EL (cell line): ENCODE measurements at regions not wholly inside any gene's neighbourhood (a gene's known extent, or its start where the extent isn't known, plus 50 kb on each side); places are given as distances from the start of the nearest gene placed in this dataset.
A peak's percentile ranks its signal among the peaks of the same experiment; 100 is the strongest.

Source experiments
- DNase-seq: peaks from one replicate; pipeline ENCODE4 v3.0.0-alpha.2; 2016

DNA sequence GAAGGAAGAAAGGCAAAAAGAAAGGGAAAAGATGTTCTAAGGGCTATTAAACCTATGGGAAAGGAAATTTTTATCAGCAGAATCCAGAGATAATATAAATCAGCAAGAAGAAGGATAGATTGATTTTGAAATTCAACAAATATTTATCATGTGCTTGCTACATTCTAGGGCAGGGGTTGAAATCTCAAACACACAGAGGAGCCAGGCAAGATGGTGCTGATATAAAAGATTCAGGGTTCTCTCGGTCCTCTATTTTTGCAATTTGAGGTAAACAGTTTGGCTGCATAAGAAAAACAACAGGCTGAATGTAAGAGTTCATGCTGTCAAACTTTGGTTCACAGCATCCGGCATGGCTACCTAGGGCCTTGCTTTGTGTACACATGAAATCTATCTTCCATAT is 109.6 kb upstream of the BMP2 start:
- DNase-seq: no peak

GRCh38 chr20:6657111-6657510 is 110.4 kb upstream of the BMP2 start:
- no peak for DNase-seq

DNA sequence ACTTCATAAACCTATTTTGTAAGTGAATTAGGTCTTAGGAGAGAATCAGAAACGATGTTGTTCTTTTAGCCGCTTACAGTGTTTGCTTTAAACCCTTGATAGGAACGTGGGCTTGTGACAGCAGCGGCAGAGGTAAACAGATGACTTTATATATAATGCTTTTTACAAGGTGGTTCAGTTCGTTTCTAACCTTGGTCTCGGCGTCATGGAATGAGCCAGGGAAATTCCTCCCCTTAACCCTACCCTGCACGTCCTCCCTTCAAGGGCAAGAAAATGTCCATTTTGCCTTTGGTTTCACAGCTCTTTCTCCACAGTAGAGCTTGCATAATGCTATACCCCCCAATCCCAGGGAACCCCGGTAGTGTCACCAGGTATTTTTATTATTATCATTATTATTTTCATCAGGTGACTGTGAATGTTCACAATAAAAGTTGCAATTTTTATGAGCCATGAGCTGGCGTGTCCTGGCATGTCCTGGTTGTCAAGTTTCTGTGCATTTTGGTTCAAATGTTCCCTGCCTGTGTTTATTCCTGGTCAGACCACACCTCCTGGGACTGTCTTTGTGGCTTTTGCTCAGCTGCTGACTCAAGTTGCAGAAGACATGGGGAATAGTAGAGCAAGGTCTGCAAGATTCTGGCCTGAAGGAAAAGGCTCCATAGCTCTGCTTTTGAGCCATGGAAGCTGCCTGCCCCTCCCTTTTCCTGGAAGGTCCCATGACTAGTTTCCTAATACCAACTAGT is 112.8 kb upstream of the BMP2 start:
- DNase-seq: no peak

GRCh38 chr20:6651561-6651960 is 115.9 kb upstream of the BMP2 start:
- no peak for DNase-seq

GRCh38 chr20:6651016-6651415 is 116.5 kb upstream of the BMP2 start:
- peak; percentile 13 for DNase-seq

DNA sequence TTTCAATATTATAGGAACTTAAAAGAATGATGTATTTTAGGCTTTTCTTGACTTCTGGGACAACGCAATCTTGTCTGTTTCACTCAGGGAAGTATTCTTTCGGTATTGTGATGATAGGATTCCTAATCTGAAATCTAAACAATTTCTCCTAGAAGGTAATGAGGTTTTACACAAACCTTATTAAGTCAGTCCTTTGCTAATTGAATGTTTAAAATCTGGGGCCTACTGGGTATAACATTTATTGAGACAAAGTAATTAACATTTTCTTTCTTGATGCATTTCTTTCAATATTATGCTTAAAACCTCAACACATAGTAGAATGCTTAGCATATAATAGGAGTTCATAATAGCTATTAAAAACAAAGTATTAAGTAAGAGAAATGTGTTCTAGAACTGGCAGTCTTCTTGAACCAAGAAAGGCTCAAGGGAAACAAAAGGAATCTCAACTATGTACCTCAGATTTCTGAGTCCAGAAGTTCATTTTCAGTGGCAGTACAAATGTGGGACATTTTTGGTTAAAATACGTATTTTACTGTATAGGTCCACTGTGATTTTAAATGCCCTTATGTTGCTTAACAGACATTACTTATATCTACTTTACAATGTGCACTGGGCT is 121.4 kb upstream of the BMP2 start:
- DNase-seq: no peak

- no peak for DNase-seq
Measured at GRCh38 chr20:6644813-6645628, 122.5 kb upstream of the BMP2 start.

- DNase-seq: no peak
Measured at GRCh38 chr20:6641012-6641411, 126.5 kb upstream of the BMP2 start.

DNA sequence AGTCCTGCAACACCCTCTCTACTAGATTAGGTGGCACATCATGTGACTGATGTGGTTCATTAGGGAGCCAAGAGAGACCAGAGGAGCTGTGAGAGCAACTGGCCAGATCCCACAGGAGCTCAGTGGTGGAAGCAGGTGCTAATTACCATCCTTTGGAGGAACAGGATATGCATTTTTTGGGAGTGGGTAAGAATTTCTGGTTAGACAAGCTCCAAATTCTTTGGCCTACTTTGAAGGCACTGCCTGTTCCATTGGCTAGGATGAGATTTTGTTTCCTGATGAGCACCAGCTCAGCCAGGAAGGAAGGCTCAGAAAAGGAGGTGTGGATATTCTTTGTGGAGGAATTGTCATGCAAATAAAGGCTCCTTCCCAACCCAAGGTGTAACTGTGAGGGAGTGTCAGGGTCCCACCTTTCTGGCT is 130.3 kb upstream of the BMP2 start:
- DNase-seq: no peak

DNA sequence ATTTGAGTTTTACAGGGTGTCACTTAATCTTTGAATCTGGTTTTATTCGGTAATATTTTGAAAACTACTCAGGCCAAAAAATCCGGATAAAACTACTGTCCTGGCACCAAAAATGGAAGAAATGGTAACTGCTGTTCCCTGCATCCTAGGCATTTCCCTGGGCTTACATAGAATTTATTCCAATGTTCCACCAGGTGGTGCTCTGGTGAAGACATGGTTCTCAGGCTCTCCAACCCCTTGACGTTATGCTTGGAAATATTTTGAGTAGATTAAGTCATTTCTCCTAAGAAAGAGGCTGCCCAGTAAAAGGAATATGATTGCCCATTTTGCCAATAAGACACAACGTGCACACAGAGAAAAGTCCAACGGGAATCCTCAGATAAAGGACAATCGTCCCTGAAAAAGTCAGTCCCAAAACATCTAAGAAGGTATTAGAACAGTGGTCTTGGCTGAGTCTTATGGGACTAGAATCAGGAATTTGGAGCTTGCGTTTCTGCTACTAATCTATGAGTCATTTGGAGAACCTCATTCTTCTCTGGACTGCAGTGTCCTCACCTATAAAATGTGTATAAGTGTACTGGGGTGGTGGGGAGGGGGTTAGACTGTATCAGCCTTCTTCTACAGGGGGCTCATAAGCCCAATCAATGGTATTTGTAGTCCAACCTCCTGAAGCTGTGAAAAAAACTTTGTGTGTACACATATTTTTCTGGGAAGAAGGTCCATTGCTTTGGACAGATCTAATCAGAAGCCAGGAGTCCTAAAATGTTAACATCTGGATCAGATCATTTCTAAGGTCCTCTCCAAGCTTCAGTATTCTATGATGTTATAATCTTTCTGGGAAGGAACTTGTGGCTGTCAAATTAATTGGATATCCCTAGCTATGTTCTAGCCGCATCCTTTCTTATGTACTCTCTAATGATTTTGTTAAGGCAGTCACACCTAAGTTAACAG is 131.0 kb upstream of the BMP2 start:
- DNase-seq: peak; percentile 13

DNA sequence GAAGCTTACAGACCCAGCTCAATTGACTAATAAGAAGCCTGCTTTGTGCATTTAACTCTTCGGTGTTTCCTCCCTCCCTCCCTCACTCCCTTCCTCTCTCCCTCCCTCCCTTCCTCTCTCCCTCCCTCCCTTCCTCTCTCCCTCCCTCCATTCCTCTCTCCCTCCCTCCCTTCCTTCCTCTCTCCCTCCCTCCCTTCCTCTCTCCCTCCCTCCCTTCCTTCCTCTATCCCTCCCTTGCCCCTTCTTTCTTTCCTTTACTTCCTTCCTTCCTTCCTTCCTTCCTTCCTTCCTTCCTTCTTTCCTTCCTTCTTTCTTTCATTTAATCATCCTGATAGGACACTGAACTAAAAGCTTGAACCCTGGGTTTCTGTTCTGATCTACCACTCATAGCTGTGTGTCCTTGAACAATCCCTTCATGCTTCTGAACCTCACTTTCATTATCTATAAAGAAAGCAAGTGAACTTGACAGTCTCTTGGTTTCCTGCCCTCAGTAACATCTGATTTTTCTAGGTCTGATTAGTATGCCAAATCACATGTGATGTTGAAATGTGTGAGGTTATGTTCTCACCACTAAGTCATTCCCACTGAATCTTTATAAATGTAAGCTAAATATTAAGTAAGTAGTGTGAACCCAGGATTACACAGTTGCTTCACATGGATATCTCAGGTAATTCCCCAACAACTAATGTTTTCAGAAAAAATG is 132.3 kb upstream of the BMP2 start:
- DNase-seq: no peak

DNA sequence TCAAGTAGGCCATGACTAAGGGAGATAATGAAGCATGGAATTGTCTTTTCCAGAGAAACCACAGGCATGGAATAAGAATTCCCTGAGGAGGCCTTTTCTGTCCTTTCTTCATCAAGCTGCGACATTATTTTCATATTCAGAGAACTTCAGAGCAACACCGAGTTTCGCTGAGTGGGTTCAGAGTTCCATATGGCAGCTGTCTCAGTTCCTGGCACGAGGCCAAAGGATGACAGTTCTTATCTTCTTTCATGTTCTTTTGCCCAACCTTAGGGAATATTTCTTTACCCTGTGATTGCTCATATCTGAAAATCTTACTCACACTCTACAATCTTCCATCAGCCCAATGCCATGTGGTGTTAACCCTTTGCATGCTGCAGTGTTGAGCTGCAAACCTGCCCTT is 135.3 kb upstream of the BMP2 start:
- no peak for DNase-seq

DNA sequence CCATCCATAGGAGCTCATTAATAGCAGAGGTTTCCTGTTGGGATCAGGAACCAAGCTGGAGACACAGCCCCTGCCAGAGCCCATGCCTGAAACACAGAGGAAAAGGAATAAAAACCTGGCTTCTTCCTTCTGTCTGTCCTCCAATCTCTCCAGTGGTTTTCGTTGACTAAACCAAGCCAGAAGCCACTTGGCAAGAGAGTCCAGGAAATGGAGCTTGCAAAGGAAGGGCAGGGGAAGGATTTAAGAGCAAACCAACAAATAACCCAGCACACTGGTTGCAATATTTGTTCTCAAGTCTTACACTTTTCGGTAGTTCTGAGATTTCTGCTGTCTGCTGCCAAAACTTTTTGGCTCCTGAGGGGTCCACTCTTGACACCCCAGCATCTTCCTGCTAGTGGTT is 137.0 kb upstream of the BMP2 start:
- no peak for DNase-seq

GRCh38 chr20:6629564-6629963 is 137.9 kb upstream of the BMP2 start:
- DNase-seq: no peak

GRCh38 chr20:6626805-6627204 is 140.7 kb upstream of the BMP2 start:
- DNase-seq: no peak

DNA sequence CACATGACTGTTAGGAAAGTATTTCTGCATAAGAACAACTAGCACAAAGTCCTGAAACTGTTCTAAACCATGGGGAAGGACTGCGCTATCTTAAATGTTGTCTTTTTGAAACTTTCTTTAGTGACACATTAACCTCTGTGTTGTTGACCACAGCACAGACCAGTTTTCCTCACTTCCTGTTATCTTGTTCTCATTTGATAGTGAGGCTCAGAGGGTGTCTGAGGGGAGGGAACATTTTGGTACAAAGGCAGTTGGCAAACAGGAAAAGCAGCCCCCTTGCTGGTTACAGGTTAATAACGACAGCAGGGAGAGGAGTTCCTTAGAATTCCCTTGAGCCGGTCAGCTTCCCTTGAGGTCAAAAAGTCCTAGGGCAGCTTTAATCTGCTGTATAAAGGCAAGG is 143.5 kb upstream of the BMP2 start:
- no peak for DNase-seq

DNA sequence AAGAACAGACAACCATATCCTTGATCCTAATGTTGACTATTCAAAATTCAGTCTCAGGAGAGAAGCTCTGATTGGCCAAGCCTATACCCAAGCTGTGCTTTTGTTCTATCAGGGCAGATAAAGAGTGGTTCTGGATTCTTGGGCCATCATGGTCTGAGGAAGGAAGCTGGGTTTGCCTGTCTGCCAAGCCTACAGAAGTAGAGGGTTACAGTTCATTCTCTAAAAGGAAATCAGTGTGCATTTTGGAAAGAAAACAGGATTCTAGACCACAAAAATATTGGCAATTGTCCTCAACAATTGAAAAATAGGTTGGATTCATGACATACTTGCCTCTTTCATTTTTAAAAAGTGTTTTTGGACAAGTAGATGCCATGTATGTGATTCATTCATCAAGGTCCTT is 145.4 kb upstream of the BMP2 start:
- DNase-seq: no peak

GRCh38 chr20:6618051-6618450 is 149.4 kb upstream of the BMP2 start:
- DNase-seq: no peak

DNA sequence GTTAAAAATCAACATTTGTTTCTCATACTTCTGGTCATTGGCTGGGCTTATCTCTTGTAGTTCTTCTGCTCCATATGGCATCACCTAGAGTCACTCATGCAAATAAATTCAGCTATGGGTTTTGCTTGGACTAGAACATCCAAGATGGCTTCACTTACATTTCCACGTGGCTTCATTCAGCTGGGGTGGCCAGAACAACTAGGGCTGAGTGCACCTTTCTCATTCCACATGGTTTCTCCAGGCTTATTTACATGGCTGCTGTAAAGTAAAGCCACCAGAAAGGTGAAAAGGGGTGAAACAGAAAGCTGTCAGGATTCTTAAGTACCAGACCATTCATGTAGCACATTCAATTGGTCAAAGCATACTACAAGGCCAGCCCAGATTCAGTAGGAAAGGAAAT is 151.1 kb upstream of the BMP2 start:
- DNase-seq: no peak

- DNase-seq: no peak
Measured at GRCh38 chr20:6614836-6615235, 152.7 kb upstream of the BMP2 start.

- no peak for DNase-seq
Measured at GRCh38 chr20:6613280-6613861, 154.1 kb upstream of the BMP2 start.

- DNase-seq: no peak
Measured at GRCh38 chr20:6612606-6612923, 154.9 kb upstream of the BMP2 start.
